Adrenal gland (tissue), 9 donors: ENCODE measurements at regions not wholly inside any gene's neighbourhood (a gene's known extent, or its start where the extent isn't known, plus 50 kb on each side); places are given as distances from the start of the nearest gene placed in this dataset.

ENCODE experiments used
- DNase-seq, 7 donors: peaks; one replicate each; pipeline ENCODE4 v3.0.0-alpha.2; 2019 to 2020
- H3K27ac ChIP-seq, 5 donors: fragments of 200-600 bp; sonication (generic) in 4 of 5; 1 replicate in 3 of 5; 2 replicates in 2 of 5; pipeline versions ENCODE4 v1.5.1 to v1.8.0; 2016 to 2020; ENCODE audit warnings: mild to moderate bottlenecking in 1 of 5
- H3K27me3 ChIP-seq: fragments of 200-600 bp; 2 replicates; pipeline ENCODE4 v1.8.0; 2021
- H3K36me3 ChIP-seq, 2 donors: fragments of 200-600 bp; replicated peaks in 1 of 2; 1 replicate in 1 of 2; 2 replicates in 1 of 2; pipeline versions ENCODE4 v1.5.1 to v1.8.0; 2018 to 2022
- H3K4me1 ChIP-seq, 2 donors: fragments of 200-600 bp; replicated peaks in 1 of 2; 1 replicate in 1 of 2; 2 replicates in 1 of 2; pipeline versions ENCODE4 v1.5.1 to v1.8.0; 2018 to 2021
- H3K4me3 ChIP-seq, 4 donors: fragments of 200-600 bp; sonication (generic) in 3 of 4; one replicate each; pipeline ENCODE4 v1.5.1; 2016 to 2018
- H3K9me3 ChIP-seq, 3 donors: fragments of 200-600 bp; sonication (generic) in 1 of 3; replicated peaks in 1 of 3; 1 replicate in 2 of 3; 2 replicates in 1 of 3; pipeline versions ENCODE4 v1.5.1 to v1.8.0; 2016 to 2021
- POLR2A ChIP-seq, 2 donors: fragments of 450-650 bp; IDR thresholded peaks; one replicate each; pipeline ENCODE4 v1.6.1; 2017; ENCODE audit warnings: antibody characterized with exemption in 2 of 2, mild to moderate bottlenecking in 2 of 2, moderate library complexity in 1 of 2
- WGBS, 4 donors: extraction: QIAGEN DNeasy Blood & Tissue Kit in 2 of 4; methylation state at CpG; one replicate each; pipeline versions ENCODE4 v1.1.5 to v1.1.7; 2013 to 2017; 5-methylcytosine and 5-hydroxymethylcytosine counted together
- intact Hi-C, 2 donors: fragments of 100-400 bp; cut with DNase I; formaldehyde crosslinking; loops; one replicate each; pipeline versions ENCODE4 v1.14.1 to v1.15.0; 2022 to 2023
- TF ChIP-seq, protein P1 (sequence below), 6 experiments: fragments of 450-650 bp in 4 of 6; fragments of 200-600 bp in 2 of 6; sonication (generic) in 1 of 6; IDR thresholded peaks; 1 replicate in 5 of 6; 2 replicates in 1 of 6; pipeline versions ENCODE4 v1.5.1 to v1.8.0; 2016 to 2021; ENCODE audit warnings: antibody characterized with exemption in 6 of 6, mild to moderate bottlenecking in 2 of 6, moderate library complexity in 1 of 6
- donor health status: healthy with polysubstance abuse.
- donor health status: Bipolar disorder and iron deficiency.
- donor health status: DM: yes; HTN: yes; CAD: no.
- donor health status: DM: no; HTN: no; CAD: no.
- donor health status: DM: no; HTN: no; CAD: no.

DNA sequence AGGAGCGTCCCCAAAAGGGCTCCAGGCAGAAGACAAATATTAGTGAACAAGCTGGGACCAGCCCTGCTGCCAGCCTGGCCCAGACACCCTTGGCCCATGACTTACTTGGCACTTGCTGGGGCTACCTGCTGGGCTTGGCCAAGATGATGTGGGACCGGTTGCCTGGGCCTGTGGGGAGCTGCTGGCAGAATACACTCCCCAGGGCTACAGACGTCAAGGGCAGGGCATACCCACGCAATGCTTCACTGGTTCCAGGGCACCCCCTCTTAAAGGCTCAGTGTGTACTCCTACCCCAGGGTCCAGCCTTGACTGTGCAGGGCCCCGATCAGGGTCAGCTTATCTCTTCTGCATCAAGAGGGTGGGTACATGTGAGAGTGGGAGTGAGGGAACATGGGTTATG, 106.5 kb upstream of the SLC2A1 start:
- Histone ChIP-seq H3K27ac (no peak overlapping the region), H3K9me3 (no peaks in the 10 kb centered on the region), H3K27me3 (peaks cover 3% of the 10 kb centered on the region), H3K36me3 (no peaks in the 10 kb centered on the region), H3K4me3 (no peak overlapping the region), H3K4me1 (peaks cover 0 to 10% of the 10 kb centered on the region in 2 donors)
- intact Hi-C loops = no loop called here
- DNase-seq = no peak
- WGBS, 4 donors = 68 to 80% (median 73%) methylated on average over 3 to 5 of the region's 5 CpGs
- TF ChIP-seq POLR2A (IDR thresholded peaks at IDR 0.05) = no peak
- TF ChIP-seq, protein P1, sequence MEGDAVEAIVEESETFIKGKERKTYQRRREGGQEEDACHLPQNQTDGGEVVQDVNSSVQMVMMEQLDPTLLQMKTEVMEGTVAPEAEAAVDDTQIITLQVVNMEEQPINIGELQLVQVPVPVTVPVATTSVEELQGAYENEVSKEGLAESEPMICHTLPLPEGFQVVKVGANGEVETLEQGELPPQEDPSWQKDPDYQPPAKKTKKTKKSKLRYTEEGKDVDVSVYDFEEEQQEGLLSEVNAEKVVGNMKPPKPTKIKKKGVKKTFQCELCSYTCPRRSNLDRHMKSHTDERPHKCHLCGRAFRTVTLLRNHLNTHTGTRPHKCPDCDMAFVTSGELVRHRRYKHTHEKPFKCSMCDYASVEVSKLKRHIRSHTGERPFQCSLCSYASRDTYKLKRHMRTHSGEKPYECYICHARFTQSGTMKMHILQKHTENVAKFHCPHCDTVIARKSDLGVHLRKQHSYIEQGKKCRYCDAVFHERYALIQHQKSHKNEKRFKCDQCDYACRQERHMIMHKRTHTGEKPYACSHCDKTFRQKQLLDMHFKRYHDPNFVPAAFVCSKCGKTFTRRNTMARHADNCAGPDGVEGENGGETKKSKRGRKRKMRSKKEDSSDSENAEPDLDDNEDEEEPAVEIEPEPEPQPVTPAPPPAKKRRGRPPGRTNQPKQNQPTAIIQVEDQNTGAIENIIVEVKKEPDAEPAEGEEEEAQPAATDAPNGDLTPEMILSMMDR (IDR thresholded peaks at IDR 0.05) = no peak

DNA sequence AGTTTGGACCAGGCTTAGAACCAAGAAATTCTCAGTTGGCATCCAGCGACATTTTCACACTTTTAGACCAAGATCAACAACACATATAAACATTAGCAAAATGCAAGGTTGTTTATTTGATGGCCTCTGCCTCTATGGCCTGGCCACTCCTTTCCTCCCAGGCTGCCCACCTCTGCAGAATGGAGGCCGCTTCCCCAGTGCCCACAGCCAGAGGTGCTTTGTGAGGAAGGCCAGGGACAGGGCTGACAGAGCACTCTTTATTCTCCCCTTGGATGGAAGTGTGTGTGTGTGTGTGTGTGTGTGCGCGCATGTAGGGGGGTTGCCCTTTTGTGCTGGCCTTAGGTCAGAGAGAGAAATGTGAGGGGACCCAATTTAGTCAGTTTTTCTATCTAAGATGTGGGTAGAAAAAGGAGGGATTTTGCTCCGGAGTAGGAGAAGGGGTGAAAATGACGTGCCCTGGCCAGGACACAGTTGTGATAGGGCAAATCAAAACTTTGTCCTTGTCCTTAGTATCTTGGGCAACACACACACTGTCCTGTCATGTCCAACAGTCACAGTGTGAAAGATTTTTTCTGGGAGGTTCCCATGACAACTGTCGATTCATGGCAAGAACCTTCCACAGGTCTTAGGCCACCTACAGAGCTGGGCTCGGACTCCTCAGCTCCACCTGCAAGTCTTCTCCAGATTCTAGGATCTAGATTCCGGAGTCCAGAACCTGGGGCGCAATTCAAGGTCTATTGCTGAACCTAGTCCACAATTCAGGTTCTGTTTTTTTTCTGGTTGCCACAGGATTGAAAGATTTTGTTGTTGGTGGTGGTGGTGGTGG, 104.9 kb upstream of the SLC2A1 start:
- Histone ChIP-seq H3K4me1 (peaks cover 0 to 15% of the 10 kb centered on the region in 2 donors), H3K9me3 (no peaks in the 10 kb centered on the region), H3K4me3 (no peak overlapping the region), H3K27ac (no peak overlapping the region), H3K36me3 (no peaks in the 10 kb centered on the region), H3K27me3 (peaks cover 8% of the 10 kb centered on the region)
- intact Hi-C loops = no loop called here
- TF ChIP-seq POLR2A (IDR thresholded peaks at IDR 0.05) = no peak
- TF ChIP-seq, protein P1 (IDR thresholded peaks at IDR 0.05) = no peak
- no peak for DNase-seq
- 86 to 94% (median 90%) methylated on average over 9 to 10 of the region's 10 CpGs for WGBS, 4 donors

DNA sequence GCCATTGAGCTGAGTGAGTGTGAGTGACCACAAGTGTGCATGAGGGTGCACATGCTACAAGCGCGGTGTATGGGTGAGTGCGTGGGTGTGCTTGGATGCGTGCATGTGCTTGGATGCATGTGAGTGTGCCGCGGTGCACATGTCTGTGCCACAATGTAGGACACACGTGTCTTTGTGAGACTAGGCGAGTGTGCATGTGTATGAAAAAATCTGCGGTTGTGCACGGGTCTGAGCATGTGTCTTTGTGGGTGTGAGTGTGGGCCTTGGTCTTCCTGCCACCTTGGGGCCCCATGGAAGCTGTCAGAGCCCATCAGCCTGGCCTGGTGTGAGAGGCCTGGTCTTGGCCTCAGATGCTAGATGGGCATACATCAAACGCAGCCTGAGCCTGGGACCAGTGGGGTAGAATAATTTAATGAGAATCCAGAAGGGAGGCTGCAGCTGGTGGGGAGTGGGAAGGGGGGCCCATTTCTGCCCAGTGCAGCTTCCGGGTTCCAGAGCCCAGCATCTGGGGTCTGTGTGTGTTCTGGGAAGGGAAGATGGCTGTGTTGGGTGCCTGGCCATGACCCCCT, 103.9 kb upstream of the SLC2A1 start:
- 89 to 96% (median 93%) methylated on average over 11 to 12 of the region's 12 CpGs for WGBS, 4 donors
- Histone ChIP-seq H3K9me3 (no peaks in the 10 kb centered on the region), H3K27me3 (peaks cover 5% of the 10 kb centered on the region), H3K36me3 (no peaks in the 10 kb centered on the region), H3K4me3 (no peak overlapping the region), H3K4me1 (peaks cover 0 to 9% of the 10 kb centered on the region in 2 donors), H3K27ac (no peak overlapping the region)
- TF ChIP-seq, protein P1 (IDR thresholded peaks at IDR 0.05) = no peak
- TF ChIP-seq POLR2A (IDR thresholded peaks at IDR 0.05) = no peak
- intact Hi-C loops = no loop called here
- peak in 1 of 7 donors; percentile 13 for DNase-seq

DNA sequence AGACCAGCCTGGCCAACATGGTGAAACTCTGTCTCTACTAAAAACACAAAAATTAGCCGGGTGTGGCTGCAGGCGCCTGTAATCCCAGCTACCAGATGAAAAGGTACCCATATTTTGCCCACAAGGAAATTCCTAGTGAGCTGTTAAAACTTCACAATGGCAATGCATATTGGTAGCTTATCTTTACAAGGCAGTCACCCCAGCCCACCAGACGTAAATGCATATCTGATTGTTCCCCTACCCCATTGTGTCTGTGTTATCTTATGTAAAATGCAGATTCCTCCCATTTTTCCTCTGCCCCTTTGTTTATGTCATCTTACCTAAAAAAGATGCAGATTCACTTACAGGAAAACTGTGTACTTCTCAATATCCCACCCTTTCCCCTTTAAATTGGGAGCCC, 103.1 kb upstream of the SLC2A1 start:
- Histone ChIP-seq H3K36me3 (no peaks in the 10 kb centered on the region), H3K4me1 (peaks cover 0 to 9% of the 10 kb centered on the region in 2 donors), H3K9me3 (no peaks in the 10 kb centered on the region), H3K27me3 (peaks cover 5% of the 10 kb centered on the region), H3K4me3 (no peak overlapping the region), H3K27ac (no peak overlapping the region)
- intact Hi-C loops = no loop called here
- no peak for DNase-seq
- 85 to 89% (median 86%) methylated on average over 3 of the region's 3 CpGs for WGBS, 4 donors
- TF ChIP-seq, protein P1 (IDR thresholded peaks at IDR 0.05) = no peak
- TF ChIP-seq POLR2A (IDR thresholded peaks at IDR 0.05) = no peak
